CD14-positive monocyte (primary cell): ENCODE measurements at regions not wholly inside any gene's neighbourhood (a gene's known extent, or its start where the extent isn't known, plus 50 kb on each side); places are given as distances from the start of the nearest gene placed in this dataset.
"Not testable (repeated sequence)": the region's sequence is repeated elsewhere in the genome, so short reads cannot be mapped to it uniquely, and the experiment has no call there.

Experiments
- DNase-seq, 3 donors: peaks; one replicate each; pipeline ENCODE4 v3.0.0-alpha.2; 2011 to 2022
- H2AFZ ChIP-seq: 2 replicates; pipeline ENCODE4 v1.6.0; 2012; ENCODE audit warnings: mild to moderate bottlenecking, low read depth, low read length, inconsistent platforms; ENCODE audit not compliant: insufficient read depth, poor library complexity, severe bottlenecking
- H3K27ac ChIP-seq, 2 donors: 1 replicate in 1 of 2; 2 replicates in 1 of 2; pipeline ENCODE4 v1.5.1; 2012 to 2013; ENCODE audit warnings: low read length in 2 of 2, control low read depth in 1 of 2, inconsistent platforms in 1 of 2, low read depth in 1 of 2, mild to moderate bottlenecking in 1 of 2
- H3K27me3 ChIP-seq, 2 donors: one replicate each; pipeline versions ENCODE4 v1.6.0 to v1.6.1; 2011 to 2013; ENCODE audit warnings: low read length in 2 of 2; ENCODE audit not compliant: control insufficient read depth in 2 of 2, insufficient read depth in 2 of 2
- H3K36me3 ChIP-seq, 2 donors: replicated peaks in 1 of 2; 1 replicate in 1 of 2; 2 replicates in 1 of 2; pipeline versions ENCODE4 v1.5.1 to v1.6.1; 2012 to 2013; ENCODE audit warnings: low read length in 2 of 2, control low read depth in 1 of 2, inconsistent platforms in 1 of 2, mild to moderate bottlenecking in 1 of 2; ENCODE audit not compliant: insufficient read depth in 2 of 2, control insufficient read depth in 1 of 2
- H3K4me1 ChIP-seq, 2 donors: 1 replicate in 1 of 2; 2 replicates in 1 of 2; pipeline versions ENCODE4 v1.5.1 to v1.6.1; 2012 to 2013; ENCODE audit warnings: low read length in 2 of 2, control low read depth in 1 of 2, inconsistent platforms in 1 of 2, mild to moderate bottlenecking in 1 of 2, moderate library complexity in 1 of 2; ENCODE audit not compliant: insufficient read depth in 2 of 2, control insufficient read depth in 1 of 2
- H3K4me2 ChIP-seq: replicated peaks from 2 replicates; pipeline ENCODE3; 2012; ENCODE audit warnings: low read length, moderate library complexity, mild to moderate bottlenecking; ENCODE audit not compliant: poor library complexity, severe bottlenecking; ENCODE audit errors: extremely low read depth
- H3K4me3 ChIP-seq, 3 experiments: fragments of 200-600 bp in 1 of 3; sonication (generic) in 1 of 3; replicated peaks in 1 of 3; 1 replicate in 2 of 3; 2 replicates in 1 of 3; pipeline ENCODE4 v1.5.1; 2011 to 2013; ENCODE audit warnings: low read length in 3 of 3, mild to moderate bottlenecking in 3 of 3, control low read depth in 2 of 3, low read depth in 2 of 3, inconsistent platforms in 1 of 3, moderate library complexity in 1 of 3
- H3K79me2 ChIP-seq: 2 replicates; pipeline ENCODE4 v1.6.0; 2012; ENCODE audit warnings: mild to moderate bottlenecking, control low read depth, inconsistent platforms, low read length, moderate library complexity; ENCODE audit not compliant: insufficient read depth
- H3K9ac ChIP-seq: 2 replicates; pipeline ENCODE4 v1.6.0; 2017; ENCODE audit warnings: low read length, mild to moderate bottlenecking; ENCODE audit not compliant: insufficient read depth, poor library complexity, severe bottlenecking
- H3K9me3 ChIP-seq, 2 donors: replicated peaks in 1 of 2; 1 replicate in 1 of 2; 2 replicates in 1 of 2; pipeline versions ENCODE4 v1.5.1 to v1.6.1; 2012 to 2013; ENCODE audit warnings: low read length in 2 of 2, control low read depth in 1 of 2; ENCODE audit not compliant: control insufficient read depth in 1 of 2, insufficient read depth in 1 of 2
- H4K20me1 ChIP-seq: 2 replicates; pipeline ENCODE4 v1.6.0; 2012; ENCODE audit warnings: mild to moderate bottlenecking, low read length, control low read depth, moderate library complexity; ENCODE audit not compliant: insufficient read depth
- H3K27ac Mint-ChIP-seq, 7 donors: one replicate each; pipeline ENCODE4 v1.8.0; 2020; ENCODE audit warnings: mild to moderate bottlenecking in 7 of 7, mixed read lengths in 7 of 7, moderate library complexity in 6 of 7, inconsistent platforms in 2 of 7
- H3K27me3 Mint-ChIP-seq, 3 donors: one replicate each; pipeline ENCODE4 v1.8.0; 2021 to 2022; ENCODE audit warnings: low read depth in 3 of 3, mild to moderate bottlenecking in 3 of 3, mixed read lengths in 3 of 3, moderate library complexity in 3 of 3, inconsistent platforms in 1 of 3
- H3K36me3 Mint-ChIP-seq, 2 donors: one replicate each; pipeline ENCODE4 v1.8.0; 2020; ENCODE audit warnings: mixed read lengths in 2 of 2, inconsistent platforms in 1 of 2, mild to moderate bottlenecking in 1 of 2
- H3K4me1 Mint-ChIP-seq: one replicate; pipeline ENCODE4 v1.8.0; 2020; ENCODE audit warnings: mild to moderate bottlenecking, mixed read lengths
- H3K4me3 Mint-ChIP-seq, 2 donors: one replicate each; pipeline ENCODE4 v1.8.0; 2020; ENCODE audit warnings: mild to moderate bottlenecking in 2 of 2, mixed read lengths in 2 of 2, moderate library complexity in 1 of 2
- H3K9me3 Mint-ChIP-seq, 7 donors: one replicate each; pipeline ENCODE4 v1.8.0; 2020 to 2022; ENCODE audit warnings: mixed read lengths in 7 of 7, mild to moderate bottlenecking in 6 of 7, moderate library complexity in 6 of 7, inconsistent platforms in 2 of 7
- CTCF ChIP-seq: fragments of 200-600 bp; IDR thresholded peaks from one replicate; pipeline ENCODE4 v1.8.0; 2022; ENCODE audit warnings: antibody characterized with exemption, mild to moderate bottlenecking
- WGBS: methylation state at CpG from one replicate; pipeline ENCODE4 v1.1.5; 2013; ENCODE audit warnings: missing lambda C conversion rate; ENCODE audit not compliant: insufficient coverage; 5-methylcytosine and 5-hydroxymethylcytosine counted together
- intact Hi-C, 2 donors: fragments of 100-400 bp; cut with micrococcal nuclease; formaldehyde crosslinking; loops; one replicate each; pipeline versions ENCODE4 v1.15.0 to v1.15.1; 2023

GRCh38 chr2:203623661-203624060 is 82.8 kb upstream of the CD28 start:
- Mint-ChIP-seq H3K27me3 (peaks cover 0 to 7% (median 3%) of the 10 kb centered on the region in 3 donors), H3K4me1 (peaks cover 4% of the 10 kb centered on the region), H3K9me3 (peaks cover 0 to 9% (median 3%) of the 10 kb centered on the region in 7 donors), H3K4me3 (no peak overlapping the region), H3K27ac (peak overlapping the region in 3 of 7 donors; percentile 4 to 72 (median 40)), H3K36me3 (no peaks in the 10 kb centered on the region)
- WGBS = 100% methylated on average over 1 of the region's 6 CpGs
- no peak for TF ChIP-seq CTCF
- Histone ChIP-seq H2AFZ (no peak overlapping the region), H3K36me3 (no peaks in the 10 kb centered on the region), H3K27me3 (no peaks in the 10 kb centered on the region), H4K20me1 (no peaks in the 10 kb centered on the region), H3K79me2 (no peaks in the 10 kb centered on the region), H3K4me2 (no peak overlapping the region), H3K9me3 (no peaks in the 10 kb centered on the region), H3K4me1 (no peaks in the 10 kb centered on the region), H3K27ac (no peak overlapping the region), H3K9ac (no peak overlapping the region), H3K4me3 (no peak overlapping the region)
- no peak for DNase-seq
- intact Hi-C loops = no loop called here

- DNase-seq = no peak
- H3K4me1 Mint-ChIP-seq = peaks cover 4% of the 10 kb centered on the region
- H3K27ac ChIP-seq = no peak overlapping the region
- intact Hi-C loops = no loop called here
- H3K4me3 Mint-ChIP-seq = no peak overlapping the region
- H3K27me3 ChIP-seq = no peaks in the 10 kb centered on the region
- H3K9ac ChIP-seq = no peak overlapping the region
- no peaks in the 10 kb centered on the region for H3K36me3 Mint-ChIP-seq
- H4K20me1 ChIP-seq = no peaks in the 10 kb centered on the region
- no peaks in the 10 kb centered on the region for H3K79me2 ChIP-seq
- no peaks in the 10 kb centered on the region for H3K36me3 ChIP-seq
- H2AFZ ChIP-seq = no peak overlapping the region
- H3K4me1 ChIP-seq = no peaks in the 10 kb centered on the region
- H3K27me3 Mint-ChIP-seq = peaks cover 0 to 7% (median 2%) of the 10 kb centered on the region in 3 donors
- no peak overlapping the region for H3K4me2 ChIP-seq
- H3K9me3 Mint-ChIP-seq = peaks cover 0 to 8% (median 3%) of the 10 kb centered on the region in 7 donors
- no peak overlapping the region for H3K4me3 ChIP-seq
- no peak for TF ChIP-seq CTCF
- no peak overlapping the region for H3K27ac Mint-ChIP-seq
- whole genome bisulfite sequencing = no CpG with 5 or more reads among the region's 1 CpG
- H3K9me3 ChIP-seq = no peaks in the 10 kb centered on the region
Measured at GRCh38 chr2:203625701-203626100, 80.7 kb upstream of the CD28 start.

GRCh38 chr2:203626247-203626646 is 80.2 kb upstream of the CD28 start:
- H3K79me2 ChIP-seq, H3K27me3 ChIP-seq, H3K4me1 Mint-ChIP-seq, H3K27ac Mint-ChIP-seq, H3K27ac ChIP-seq, intact Hi-C loops, H3K36me3 ChIP-seq, H2AFZ ChIP-seq, H4K20me1 ChIP-seq, H3K27me3 Mint-ChIP-seq, DNase-seq, H3K4me2 ChIP-seq, H3K9ac ChIP-seq, H3K9me3 Mint-ChIP-seq, H3K4me1 ChIP-seq, H3K4me3 ChIP-seq, H3K36me3 Mint-ChIP-seq, H3K4me3 Mint-ChIP-seq, H3K9me3 ChIP-seq: not testable (repeated sequence)
- no CpG with 5 or more reads among the region's 4 CpGs for WGBS
